ENCODE measurements at regions not wholly inside any gene's neighbourhood (a gene's known extent, or its start where the extent isn't known, plus 50 kb on each side); places are given as distances from the start of the nearest gene placed in this dataset.

- no peak for DNase-seq
Measured at GRCh38 chr1:58307431-58307830, 239.1 kb downstream of the OMA1 start.

- no peak for DNase-seq
Measured at GRCh38 chr1:58305622-58306021, 240.9 kb downstream of the OMA1 start.

GRCh38 chr1:58304346-58304975 is 242.1 kb downstream of the OMA1 start:
- no peak for DNase-seq

- no peak for DNase-seq
Measured at GRCh38 chr1:58303841-58304240, 242.7 kb downstream of the OMA1 start.

- no peak for DNase-seq
Measured at GRCh38 chr1:58293388-58293787, 253.1 kb downstream of the OMA1 start.

- DNase-seq: no peak
Measured at GRCh38 chr1:58290685-58291372, 255.7 kb downstream of the OMA1 start.

- DNase-seq: no peak
Measured at GRCh38 chr1:58288624-58289142, 257.8 kb downstream of the OMA1 start.

- DNase-seq: no peak
Measured at GRCh38 chr1:58287894-58288623, 258.5 kb downstream of the OMA1 start.

- DNase-seq: no peak
Measured at GRCh38 chr1:58284225-58284510, 262.4 kb downstream of the OMA1 start.

GRCh38 chr1:58283388-58284224 is 262.9 kb downstream of the OMA1 start:
- DNase-seq: no peak

GRCh38 chr1:58282623-58283387 is 263.7 kb downstream of the OMA1 start:
- DNase-seq: no peak

- DNase-seq: no peak
Measured at GRCh38 chr1:58266242-58266641, 280.3 kb downstream of the OMA1 start.

- no peak for DNase-seq
Measured at GRCh38 chr1:58264462-58264861, 282.1 kb downstream of the OMA1 start.

GRCh38 chr1:58262702-58263101 is 283.8 kb downstream of the OMA1 start:
- DNase-seq: no peak

- no peak for DNase-seq
Measured at GRCh38 chr1:58258082-58258481, 288.4 kb downstream of the OMA1 start.

- DNase-seq: no peak
Measured at GRCh38 chr1:58257003-58257402, 289.5 kb downstream of the OMA1 start.

GRCh38 chr1:58256546-58256945 is 290.0 kb downstream of the OMA1 start:
- no peak for DNase-seq

- no peak for DNase-seq
Measured at GRCh38 chr1:58256041-58256440, 290.5 kb downstream of the OMA1 start.

GRCh38 chr1:58255192-58255591 is 291.3 kb downstream of the OMA1 start:
- no peak for DNase-seq

GRCh38 chr1:58251430-58252073 is 295.0 kb downstream of the OMA1 start:
- no peak for DNase-seq

- DNase-seq: no peak
Measured at GRCh38 chr1:58250587-58250948, 296.0 kb downstream of the OMA1 start.
